ENCODE measurements at regions not wholly inside any gene's neighbourhood (a gene's known extent, or its start where the extent isn't known, plus 50 kb on each side); places are given as distances from the start of the nearest gene placed in this dataset.
"Not testable (repeated sequence)": the region's sequence is repeated elsewhere in the genome, so short reads cannot be mapped to it uniquely, and the experiment has no call there.

- Histone ChIP-seq H3K4me3 (ENCODE audit: low read depth, low read length) (no peak overlapping the region), H3K27me3 (ENCODE audit: control insufficient read depth, insufficient read depth, low read length) (no peaks in the 10 kb centered on the region), H3K4me1 (ENCODE audit: control insufficient read depth, insufficient read depth, low read length) (no peaks in the 10 kb centered on the region), H3K9me3 (ENCODE audit: control insufficient read depth, insufficient read depth, low read length) (no peaks in the 10 kb centered on the region), H3K36me3 (ENCODE audit: control insufficient read depth, insufficient read depth, low read length) (no peaks in the 10 kb centered on the region), H3K9ac (ENCODE audit: low read depth, low read length) (no peak overlapping the region), H3K27ac (ENCODE audit: low read depth, low read length) (no peak overlapping the region)
These were observed 215.5 kb upstream of the LRTM1 start for GRCh38 chr3:55143336-55143735.

- H3K36me3 ChIP-seq (ENCODE audit: control insufficient read depth, insufficient read depth, low read length); H3K27me3 ChIP-seq (ENCODE audit: control insufficient read depth, insufficient read depth, low read length); H3K4me3 ChIP-seq (ENCODE audit: low read depth, low read length); H3K9ac ChIP-seq (ENCODE audit: low read depth, low read length); H3K9me3 ChIP-seq (ENCODE audit: control insufficient read depth, insufficient read depth, low read length); H3K4me1 ChIP-seq (ENCODE audit: control insufficient read depth, insufficient read depth, low read length); H3K27ac ChIP-seq (ENCODE audit: low read depth, low read length): not testable (repeated sequence)
These were observed 208.4 kb upstream of the LRTM1 start for GRCh38 chr3:55136291-55136690.

- no peaks in the 10 kb centered on the region for H3K27me3 ChIP-seq (ENCODE audit: control insufficient read depth, insufficient read depth, low read length)
- no peak overlapping the region for H3K4me3 ChIP-seq (ENCODE audit: low read depth, low read length)
- no peaks in the 10 kb centered on the region for H3K9me3 ChIP-seq (ENCODE audit: control insufficient read depth, insufficient read depth, low read length)
- no peak overlapping the region for H3K27ac ChIP-seq (ENCODE audit: low read depth, low read length)
- H3K4me1 ChIP-seq (ENCODE audit: control insufficient read depth, insufficient read depth, low read length), result peaks cover 7% of the 10 kb centered on the region; the same call in 1 of the 2 replicates
- no peaks in the 10 kb centered on the region for H3K36me3 ChIP-seq (ENCODE audit: control insufficient read depth, insufficient read depth, low read length)
- no peak overlapping the region for H3K9ac ChIP-seq (ENCODE audit: low read depth, low read length)
These were observed 200.5 kb upstream of the LRTM1 start for GRCh38 chr3:55128225-55128823.

- H3K36me3 ChIP-seq (ENCODE audit: control insufficient read depth, insufficient read depth, low read length), result no peaks in the 10 kb centered on the region
- peaks cover 7% of the 10 kb centered on the region; the same call in 1 of the 2 replicates for H3K4me1 ChIP-seq (ENCODE audit: control insufficient read depth, insufficient read depth, low read length)
- H3K9me3 ChIP-seq (ENCODE audit: control insufficient read depth, insufficient read depth, low read length), result no peaks in the 10 kb centered on the region
- no peak overlapping the region for H3K4me3 ChIP-seq (ENCODE audit: low read depth, low read length)
- no peak overlapping the region for H3K27ac ChIP-seq (ENCODE audit: low read depth, low read length)
- no peaks in the 10 kb centered on the region for H3K27me3 ChIP-seq (ENCODE audit: control insufficient read depth, insufficient read depth, low read length)
- no peak overlapping the region for H3K9ac ChIP-seq (ENCODE audit: low read depth, low read length)
These were observed 199.7 kb upstream of the LRTM1 start for GRCh38 chr3:55127565-55127964.

GRCh38 chr3:55124371-55124770 lies 196.5 kb upstream of the LRTM1 start:
- H3K27ac ChIP-seq (ENCODE audit: low read depth, low read length), result no peak overlapping the region
- peaks cover 7% of the 10 kb centered on the region; the same call in 1 of the 2 replicates for H3K4me1 ChIP-seq (ENCODE audit: control insufficient read depth, insufficient read depth, low read length)
- H3K36me3 ChIP-seq (ENCODE audit: control insufficient read depth, insufficient read depth, low read length), result no peaks in the 10 kb centered on the region
- H3K9ac ChIP-seq (ENCODE audit: low read depth, low read length), result no peak overlapping the region
- no peak overlapping the region for H3K4me3 ChIP-seq (ENCODE audit: low read depth, low read length)
- H3K27me3 ChIP-seq (ENCODE audit: control insufficient read depth, insufficient read depth, low read length), result no peaks in the 10 kb centered on the region
- no peaks in the 10 kb centered on the region for H3K9me3 ChIP-seq (ENCODE audit: control insufficient read depth, insufficient read depth, low read length)

All from HUES48 (cell line).